HG03175 (cell line): ENCODE measurements at regions not wholly inside any gene's neighbourhood (a gene's known extent, or its start where the extent isn't known, plus 50 kb on each side); places are given as distances from the start of the nearest gene placed in this dataset.

Source experiments
- ATAC-seq: cut with Tn5 transposase; IDR thresholded peaks from one replicate; pipeline ENCODE4 v1.9.1; 2021; ENCODE audit warnings: mild to moderate bottlenecking, moderate library complexity; ENCODE audit not compliant: unreplicated experiment

DNA sequence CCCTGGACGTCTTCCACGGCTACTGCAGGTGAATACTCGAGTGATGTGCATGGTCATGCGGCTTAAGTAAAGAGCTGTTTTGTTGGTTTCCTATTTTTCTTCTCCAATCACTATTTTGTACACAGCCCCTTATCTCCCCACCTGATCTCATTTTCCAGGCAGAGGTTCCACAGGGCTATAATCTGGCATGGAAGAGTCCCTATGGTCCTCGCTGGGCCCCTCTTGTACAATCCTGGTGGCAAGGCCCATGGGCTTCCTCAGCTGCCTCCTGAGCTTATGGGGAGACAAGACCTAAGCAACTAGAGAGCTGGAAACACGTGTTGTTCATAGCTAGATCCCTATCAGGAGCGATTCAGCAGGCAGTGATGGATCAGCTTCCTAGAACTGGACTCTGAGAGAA lies 181.3 kb upstream of the ADO start:
- ATAC-seq = no peak

DNA sequence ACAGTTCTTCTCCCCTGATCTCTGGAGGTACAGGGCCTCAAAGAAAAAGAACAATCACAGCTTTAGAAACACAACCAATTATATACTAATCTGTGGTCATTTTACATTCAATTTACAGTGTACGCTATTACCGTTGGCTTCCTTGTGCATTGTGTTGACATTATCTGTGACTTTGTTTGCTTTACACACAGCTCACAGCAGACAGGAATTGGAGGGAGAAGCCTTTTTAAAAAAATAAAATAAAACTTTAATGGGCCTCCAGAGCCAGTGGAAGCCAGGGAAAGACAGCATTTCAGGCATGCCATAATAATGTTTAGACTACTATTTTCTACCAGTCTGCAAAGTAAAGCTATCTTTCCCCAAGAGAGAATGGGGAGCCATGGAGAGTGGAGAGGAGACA lies 179.0 kb upstream of the ADO start:
- no peak for ATAC-seq

DNA sequence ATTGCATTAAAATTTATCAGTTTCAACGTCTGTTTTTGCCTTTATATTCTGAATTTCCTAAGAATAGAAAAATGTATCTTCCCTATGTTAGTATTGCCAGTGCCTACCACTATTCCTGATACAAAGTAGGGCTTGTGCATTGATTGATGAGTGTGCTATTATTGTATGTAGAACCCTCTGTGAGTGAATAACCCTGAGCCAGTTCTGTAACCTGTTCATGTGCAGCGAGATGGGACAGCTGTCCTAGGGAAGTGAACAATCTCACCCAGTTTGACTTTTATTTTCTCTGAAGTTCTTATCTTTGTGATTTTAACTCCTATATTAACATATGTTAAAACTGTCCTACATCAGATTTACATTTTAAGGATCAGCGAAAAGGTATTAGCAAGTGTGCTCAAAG lies 178.4 kb upstream of the ADO start:
- no peak for ATAC-seq

DNA sequence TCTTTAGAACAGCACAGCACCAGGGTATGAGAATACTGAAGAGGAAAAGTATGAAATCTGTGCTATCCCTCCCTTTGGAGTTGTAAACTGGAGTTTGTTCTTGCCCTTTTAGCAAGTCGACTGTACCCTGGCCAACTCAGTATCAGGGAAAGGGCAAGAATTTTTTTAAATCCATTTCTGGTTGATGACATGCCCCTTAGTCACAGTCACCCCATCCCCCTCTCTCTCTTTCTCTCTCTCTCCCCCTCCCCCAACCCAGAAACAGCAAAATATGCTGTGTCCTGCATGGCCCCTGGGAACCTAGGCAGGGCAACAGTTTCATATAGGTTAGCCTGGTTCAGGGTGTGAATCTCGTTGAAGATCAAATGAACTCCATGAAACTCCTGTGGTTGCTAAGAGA lies 177.7 kb upstream of the ADO start:
- no peak for ATAC-seq

DNA sequence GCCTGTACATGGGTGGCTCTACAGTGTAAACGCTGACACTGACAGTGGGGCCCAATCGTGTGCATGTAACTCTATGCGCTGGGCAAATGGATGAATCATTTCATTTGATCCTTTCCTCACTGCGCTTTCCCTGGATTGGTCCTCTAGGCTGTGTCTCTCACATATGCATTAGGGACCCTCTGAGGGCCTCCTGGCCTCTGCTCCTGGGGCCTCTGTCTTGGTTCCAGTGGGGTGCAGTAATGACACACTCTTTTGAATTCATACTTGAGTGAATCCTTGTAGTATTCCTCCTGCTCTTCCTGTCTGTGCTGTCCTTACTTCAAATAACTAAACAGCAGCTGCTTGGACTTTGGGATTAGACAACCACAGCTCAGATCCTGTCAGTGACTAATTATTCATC lies 176.5 kb upstream of the ADO start:
- ATAC-seq = no peak

DNA sequence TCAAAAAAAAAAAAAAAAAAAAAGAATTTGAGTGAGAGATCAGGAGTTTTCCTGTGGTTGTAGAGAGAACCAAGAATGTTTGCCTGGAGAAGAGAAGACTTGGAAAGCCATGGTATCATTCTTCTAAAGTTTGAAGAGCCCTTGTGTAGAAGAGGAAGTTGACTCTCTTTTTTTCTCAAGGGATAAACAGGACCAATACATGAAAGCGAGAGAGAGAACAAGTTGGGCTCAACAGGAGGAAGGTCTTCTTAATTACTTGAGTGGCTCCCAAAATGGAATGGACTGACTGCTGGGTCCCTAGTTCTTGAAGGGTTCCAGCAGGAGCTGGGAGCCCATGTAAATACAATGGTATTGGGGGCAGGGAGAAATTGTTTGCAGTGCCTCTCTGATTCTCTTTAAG lies 173.3 kb upstream of the ADO start:
- no peak for ATAC-seq

DNA sequence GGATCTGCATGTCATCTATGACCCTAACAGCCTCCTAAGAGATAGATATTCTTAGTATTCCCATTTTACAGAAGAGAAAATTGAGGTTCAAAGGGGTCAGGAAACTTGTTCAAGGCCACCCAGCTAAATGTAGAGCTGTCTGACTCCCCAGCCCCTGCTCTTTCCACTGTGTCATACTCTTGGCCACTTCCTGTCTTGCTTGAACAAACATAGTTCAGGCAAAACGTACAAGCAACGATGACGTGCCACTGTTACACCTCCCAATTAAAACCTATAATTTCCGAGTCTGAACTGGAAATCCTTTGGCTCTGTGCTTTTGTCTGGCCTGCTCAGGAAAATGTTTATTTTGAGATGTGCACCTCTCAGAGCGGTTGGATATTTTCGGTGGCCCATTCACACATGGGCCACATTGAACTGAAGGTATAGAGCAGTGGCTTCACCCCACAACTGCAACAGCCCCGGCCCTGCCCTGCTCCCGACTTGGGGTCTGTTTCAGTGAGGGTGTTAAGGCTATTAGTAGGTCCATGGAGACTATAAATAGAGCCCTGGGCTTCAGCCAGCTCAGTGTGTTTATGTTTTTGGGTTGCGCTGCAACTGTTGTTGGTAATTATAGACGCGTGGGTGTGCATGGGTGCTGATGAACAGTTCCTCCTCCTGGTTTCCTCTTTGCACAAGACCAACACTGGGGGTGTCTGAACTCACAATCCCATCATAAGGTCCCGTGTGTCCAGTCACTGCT lies 172.3 kb upstream of the ADO start:
- peak; percentile 81 for ATAC-seq

DNA sequence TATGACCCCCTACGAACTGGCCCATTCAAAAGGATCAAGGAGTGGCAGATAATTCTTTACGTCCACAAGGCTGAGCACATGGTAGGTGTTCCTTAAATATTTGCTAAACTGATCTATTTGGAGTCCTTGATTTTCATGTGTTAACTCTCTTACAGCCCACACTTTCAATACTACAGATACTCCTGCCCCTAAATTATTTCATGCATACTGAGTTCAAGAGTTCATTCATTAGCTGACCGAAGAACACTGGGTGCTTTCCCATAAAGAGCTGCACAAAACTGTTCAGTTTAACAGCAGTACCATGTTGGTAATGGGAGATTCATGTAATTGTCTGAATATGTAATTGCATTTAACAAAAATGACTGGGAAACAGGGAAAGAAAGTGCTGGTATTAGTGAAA lies 170.5 kb upstream of the ADO start:
- ATAC-seq = no peak

DNA sequence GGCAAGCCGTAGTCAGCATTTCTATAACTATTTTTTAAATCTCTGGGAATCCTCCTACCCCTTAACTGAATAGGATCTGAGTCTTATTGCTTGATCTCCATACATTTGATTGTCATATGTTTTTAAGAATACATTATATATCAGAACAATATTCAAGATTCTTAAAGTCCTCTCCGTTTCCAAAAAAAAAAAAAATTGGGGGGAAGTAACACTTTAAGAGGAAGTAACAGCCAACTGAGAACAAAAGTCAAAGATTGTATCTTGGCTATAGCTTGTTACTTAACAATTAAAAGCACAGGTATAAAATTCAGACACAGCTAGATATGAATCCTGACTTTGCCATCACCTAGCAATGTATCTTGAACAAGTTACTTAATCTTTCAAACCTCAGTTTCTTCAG lies 169.9 kb upstream of the ADO start:
- no peak for ATAC-seq

DNA sequence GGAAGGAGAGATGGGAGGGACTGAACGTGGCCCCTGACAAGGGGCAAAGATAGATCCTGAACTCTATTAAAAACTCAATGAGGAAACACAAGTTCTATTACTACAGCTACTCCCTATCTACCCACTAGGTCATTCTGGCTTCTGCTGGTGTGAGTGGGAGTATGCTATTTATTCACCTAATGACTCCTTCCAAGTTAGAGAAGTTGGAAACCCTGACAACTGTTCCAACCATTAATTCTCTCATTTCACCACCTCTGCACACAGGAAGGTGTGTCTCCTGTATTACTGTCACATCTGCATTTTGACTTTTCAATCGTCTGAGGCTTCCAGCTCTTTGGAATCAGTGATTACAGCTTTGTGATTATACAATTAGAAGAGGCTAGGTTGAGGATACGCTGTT lies 169.4 kb upstream of the ADO start:
- no peak for ATAC-seq

DNA sequence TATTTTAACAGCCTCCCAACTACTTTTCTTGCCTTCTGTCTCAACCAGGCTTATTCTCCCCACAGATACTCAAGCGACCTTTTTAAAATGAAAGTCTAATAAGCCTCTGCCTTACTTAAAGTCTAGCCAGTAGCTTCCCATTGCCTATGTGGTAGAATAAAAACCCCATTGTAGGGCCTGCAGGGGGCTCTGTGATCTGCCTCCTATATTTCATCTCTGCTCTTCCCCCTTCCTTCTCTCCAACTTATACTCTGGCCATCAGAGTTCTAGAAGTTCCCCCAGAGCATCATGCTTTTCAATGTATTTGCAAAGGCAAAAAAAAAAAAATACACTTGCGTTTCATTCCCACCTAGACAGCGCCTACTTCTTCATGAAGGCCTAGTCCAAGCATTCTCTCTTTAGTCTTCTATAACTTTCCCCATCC lies 167.7 kb upstream of the ADO start:
- no peak for ATAC-seq

DNA sequence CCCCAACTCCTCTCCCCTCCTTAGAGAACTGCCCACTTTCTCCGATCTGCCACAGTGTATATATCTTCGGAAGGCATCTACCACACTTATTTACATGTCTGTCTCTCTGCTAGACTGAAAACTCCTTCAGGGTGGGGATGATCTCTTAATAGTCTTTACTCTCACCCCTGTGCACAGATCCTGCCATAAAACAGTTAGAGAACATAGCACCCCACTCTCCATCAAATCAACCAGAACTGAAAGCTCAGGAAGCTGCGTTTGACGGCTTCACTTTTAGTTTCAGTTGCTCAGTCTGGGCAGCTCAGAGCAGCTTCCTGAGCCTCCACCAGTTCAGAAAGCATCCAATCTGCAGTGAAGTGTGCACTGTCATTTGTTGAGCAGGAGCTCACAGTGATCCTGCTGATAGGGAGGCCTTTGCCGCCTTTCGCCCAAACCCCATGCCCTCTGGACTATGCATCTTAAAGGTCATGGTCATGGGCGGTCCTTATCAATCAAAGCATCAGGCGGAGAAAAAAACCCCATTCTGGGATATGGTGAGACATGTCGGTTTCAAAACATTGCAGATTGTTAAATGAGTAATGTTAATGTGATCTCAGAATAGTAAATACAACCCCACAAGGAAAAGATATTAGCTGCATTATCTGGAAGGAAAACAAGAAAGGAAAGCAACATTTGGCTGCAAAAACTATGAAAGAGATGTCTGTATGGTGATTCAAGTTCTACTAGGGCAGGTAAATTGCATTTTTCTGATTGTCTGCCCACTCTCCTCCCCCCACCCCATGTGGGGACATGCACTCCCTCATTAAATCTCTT lies 167.1 kb upstream of the ADO start:
- peak; percentile 65 for ATAC-seq

DNA sequence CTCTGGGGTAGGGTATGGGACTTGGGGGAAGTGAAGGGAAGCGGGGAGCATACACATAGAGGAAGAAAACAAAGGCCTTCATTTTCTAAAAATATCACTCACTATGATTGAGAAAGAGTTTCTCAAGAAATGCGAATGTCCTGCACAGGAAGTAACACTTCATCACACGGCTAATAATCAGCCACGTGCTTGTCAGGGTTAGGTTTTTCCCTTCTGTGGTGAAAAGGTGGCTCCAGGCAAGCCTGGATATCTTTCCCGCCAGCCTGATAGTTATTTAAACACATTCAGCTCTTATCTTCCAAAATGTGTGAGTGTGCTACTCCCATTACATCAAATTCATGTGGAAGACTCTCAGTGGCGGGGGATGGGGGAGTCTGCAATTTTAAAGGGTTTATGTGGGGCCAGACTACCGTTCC lies 166.4 kb upstream of the ADO start:
- ATAC-seq = peak; percentile 50

DNA sequence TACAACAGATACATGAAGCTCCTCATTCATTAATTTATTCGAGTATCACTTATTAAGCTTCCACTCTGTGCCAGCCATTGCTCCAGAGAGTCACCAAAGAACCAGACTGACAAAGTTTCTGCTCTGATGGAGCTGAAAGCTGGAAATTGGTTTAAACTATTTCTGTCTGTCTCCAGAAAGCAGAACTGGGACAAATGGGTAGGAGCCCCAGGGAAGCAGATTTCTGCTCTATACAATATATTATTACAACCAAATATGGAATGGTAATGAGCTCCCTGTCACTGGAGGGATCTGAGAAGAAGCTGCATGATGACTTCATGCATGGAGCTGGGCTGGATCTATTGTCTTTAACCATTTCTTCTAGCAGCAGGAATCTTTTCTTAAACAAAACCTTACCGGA lies 165.4 kb upstream of the ADO start:
- ATAC-seq = no peak

DNA sequence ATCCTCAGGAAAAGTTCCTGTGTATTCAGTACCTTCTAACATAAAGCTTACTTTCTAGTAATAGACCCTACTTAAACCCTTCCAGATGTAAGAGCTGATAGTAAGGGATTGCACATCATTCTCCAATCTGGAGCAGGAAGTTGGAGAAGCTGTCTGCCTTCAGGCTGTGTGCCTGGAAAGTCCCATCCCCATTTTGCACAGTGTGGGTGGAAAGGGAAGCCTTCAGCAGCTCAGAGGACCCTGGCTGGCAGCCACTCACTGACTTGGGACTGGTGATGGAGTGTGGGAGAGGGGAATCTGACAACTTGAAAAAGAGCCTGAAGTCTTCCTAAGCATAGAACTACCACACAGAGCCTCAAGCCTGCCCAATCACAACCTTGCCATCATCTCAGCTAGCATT lies 164.1 kb upstream of the ADO start:
- no peak for ATAC-seq

DNA sequence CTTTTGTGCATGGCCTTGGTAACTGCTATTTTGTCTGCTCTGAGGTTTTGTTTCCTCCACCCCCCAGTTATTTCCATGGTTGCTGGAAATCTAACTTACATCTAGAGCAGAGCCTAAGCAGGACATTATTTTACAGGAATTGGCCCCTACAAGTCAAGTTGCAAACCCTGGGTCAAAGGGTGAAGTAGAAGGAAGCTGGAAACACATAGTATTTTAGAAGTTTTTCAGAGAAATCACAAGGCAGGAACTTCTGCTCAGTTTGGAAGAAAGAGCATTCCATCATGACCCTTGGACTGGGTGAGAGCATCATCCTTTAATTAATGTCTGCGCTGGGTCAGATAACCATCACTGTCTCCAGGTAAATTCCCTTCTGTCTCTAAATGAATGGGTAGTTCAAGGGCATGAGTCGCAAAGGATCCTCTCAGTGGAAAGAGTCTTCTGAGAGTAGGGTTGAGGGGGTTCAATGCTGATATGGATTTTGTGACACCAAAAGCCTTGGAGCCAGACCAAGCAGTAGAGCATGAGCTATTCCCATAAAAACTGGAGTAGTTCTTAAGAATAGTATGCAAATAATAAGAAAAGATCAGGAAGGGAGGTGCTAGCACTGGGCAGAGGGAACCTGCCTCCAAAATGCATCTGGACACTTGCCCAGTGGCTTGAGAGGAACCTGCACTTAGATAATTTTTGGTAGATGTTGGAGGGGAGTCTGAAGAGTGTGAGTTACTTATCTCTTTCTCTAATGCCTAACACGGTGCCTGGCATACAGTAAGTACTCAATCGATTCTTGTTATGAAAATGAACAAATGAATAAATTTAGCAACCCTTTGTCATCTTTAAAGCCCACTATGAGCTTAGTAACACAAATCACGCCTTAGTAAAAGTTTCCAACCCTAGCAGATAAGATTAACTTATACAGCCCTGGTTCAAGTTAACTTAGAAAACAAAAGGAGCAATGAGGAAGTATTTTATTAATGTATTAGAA lies 160.6 kb upstream of the ADO start:
- ATAC-seq = no peak

DNA sequence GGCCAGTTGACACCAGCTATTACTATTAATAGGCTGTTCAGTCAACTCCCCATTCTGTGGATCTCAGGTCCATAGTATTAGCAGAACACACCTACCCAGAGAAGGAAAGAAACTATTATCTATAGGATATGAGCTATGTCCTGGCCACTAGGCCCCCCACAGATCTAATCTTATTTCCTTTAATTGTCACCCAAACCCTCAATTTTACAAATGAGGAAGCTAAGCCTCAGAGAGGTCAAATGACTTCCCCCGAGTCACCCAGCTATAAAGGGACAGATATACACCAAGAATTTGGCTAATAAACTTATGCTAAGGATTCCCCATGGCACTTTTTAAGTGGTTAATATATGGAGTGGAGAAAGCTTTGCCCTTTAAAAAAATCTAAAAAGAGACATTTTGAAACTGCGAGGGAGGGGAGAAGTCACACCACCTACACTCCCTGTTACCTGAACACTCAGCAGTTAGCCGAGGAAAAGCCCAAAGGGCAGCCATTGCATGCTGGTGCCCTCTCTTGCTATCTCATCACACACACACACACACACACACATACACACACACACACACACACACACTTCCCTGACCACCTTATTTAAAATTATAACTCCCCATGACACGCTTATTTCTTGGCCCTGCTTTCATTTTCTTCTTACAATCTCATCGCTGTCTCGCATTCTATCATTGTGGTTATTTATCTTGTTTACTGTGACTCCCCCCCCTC lies 157.0 kb upstream of the ADO start:
- no peak for ATAC-seq

DNA sequence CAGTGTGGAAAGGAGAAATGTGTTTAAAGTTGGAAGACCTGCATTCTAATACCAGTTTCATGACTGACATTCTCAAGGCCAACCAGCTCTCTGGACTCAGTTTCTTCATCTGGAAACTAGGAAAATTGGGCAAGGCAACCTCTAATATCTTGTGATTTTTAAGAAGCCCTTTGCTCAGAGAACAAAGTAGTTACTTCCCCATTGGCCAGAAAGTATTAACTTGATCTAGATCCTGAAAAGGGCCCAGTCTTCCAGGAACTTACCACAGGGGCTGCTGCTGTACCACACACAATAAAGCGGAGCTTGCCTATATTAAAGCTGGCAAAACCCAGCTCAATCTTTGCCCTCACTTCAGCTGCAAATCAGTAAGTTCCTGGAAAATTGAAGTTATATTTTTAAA lies 155.6 kb upstream of the ADO start:
- no peak for ATAC-seq

DNA sequence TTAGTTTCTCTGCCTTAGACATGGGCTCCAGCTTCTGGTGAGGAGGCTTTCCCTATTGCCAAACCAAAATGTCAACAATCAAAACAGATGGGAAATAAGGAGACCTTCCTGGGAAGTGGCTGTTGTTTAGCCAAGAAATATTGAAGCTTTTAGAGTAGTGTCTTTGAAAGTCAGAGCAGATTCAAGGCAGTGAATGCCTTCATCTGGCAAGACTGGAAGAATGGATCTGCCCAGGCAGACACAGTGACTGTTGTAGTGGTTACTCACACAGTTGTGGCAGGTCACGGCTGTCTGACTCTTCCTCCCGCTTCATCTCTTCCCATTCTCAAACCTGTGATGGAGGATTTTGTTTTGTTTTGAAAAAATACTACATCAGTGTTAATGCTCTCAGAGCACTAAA lies 154.1 kb upstream of the ADO start:
- no peak for ATAC-seq

DNA sequence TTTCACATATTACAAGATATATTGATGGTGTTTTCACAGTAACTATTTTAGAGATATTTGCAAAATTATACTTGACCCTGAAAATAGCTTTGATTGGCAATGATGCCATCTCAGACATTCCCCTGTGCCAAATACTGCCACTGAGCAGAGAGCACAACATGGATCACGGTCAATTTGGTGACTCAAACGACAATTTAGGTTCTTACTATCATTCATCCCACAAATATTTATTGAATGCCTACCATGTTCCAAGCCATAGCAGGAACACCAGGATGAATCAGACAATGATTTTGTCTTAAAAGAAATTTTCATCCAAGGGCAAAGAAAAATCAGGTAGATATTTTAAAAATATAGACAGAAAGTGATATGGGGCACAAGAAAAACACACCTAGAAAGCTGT lies 153.2 kb upstream of the ADO start:
- no peak for ATAC-seq

DNA sequence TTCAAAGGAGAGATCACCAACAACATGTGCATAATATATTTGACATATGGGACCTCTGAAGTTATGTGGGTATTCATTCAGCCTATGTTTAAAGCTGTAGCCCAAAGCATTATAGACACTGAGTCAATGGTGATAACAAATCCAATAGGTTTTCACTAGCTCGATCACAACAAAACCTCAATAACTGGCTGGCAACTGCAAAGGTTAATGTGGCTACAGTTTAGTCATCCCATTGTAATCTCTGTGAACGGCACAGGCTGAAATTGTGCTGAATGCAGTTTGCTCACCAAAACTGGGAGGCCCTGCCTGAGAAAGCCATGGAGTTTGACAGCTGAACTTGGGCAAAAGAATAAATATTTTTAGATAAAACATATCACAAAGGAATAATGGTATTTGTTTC lies 152.4 kb upstream of the ADO start:
- ATAC-seq = no peak
